Fibroblast of lung (primary cell): ENCODE measurements at regions not wholly inside any gene's neighbourhood (a gene's known extent, or its start where the extent isn't known, plus 50 kb on each side); places are given as distances from the start of the nearest gene placed in this dataset.
A peak's percentile ranks its signal among the peaks of the same experiment; 100 is the strongest.

Experiments
- DNase-seq, 2 donors: peaks; one replicate each; pipeline versions ENCODE4 v3.0.0 to v3.0.0-alpha.2; 2010; ENCODE audit warnings: low read depth in 2 of 2
- H2AFZ ChIP-seq: 2 replicates; pipeline ENCODE4 v1.5.1; 2012; ENCODE audit warnings: low read length, control low read depth, inconsistent platforms
- H3K27ac ChIP-seq: 2 replicates; pipeline ENCODE4 v1.5.1; 2011; ENCODE audit warnings: low read length, control low read depth; ENCODE audit not compliant: insufficient read depth
- H3K27me3 ChIP-seq: 2 replicates; pipeline ENCODE4 v1.5.1; 2011; ENCODE audit warnings: mild to moderate bottlenecking, low read length; ENCODE audit not compliant: control insufficient read depth, insufficient read depth
- H3K36me3 ChIP-seq: 2 replicates; pipeline ENCODE4 v1.5.1; 2011; ENCODE audit warnings: low read length; ENCODE audit not compliant: control insufficient read depth, insufficient read depth
- H3K4me1 ChIP-seq: 2 replicates; pipeline ENCODE4 v1.5.1; 2011; ENCODE audit warnings: low read length; ENCODE audit not compliant: control insufficient read depth, insufficient read depth; ENCODE audit errors: extremely low read depth
- H3K4me2 ChIP-seq: 2 replicates; pipeline ENCODE4 v1.5.1; 2011; ENCODE audit warnings: low read length, control low read depth; ENCODE audit not compliant: insufficient read depth; ENCODE audit errors: extremely low read depth
- H3K4me3 ChIP-seq, 4 experiments: fragments of 200-600 bp in 1 of 4; sonication (generic) in 1 of 4; replicated peaks in 1 of 4; 2 replicates each; pipeline ENCODE4 v1.5.1; 2011 to 2016; ENCODE audit warnings: low read length in 4 of 4, low read depth in 3 of 4, mild to moderate bottlenecking in 3 of 4, control low read depth in 2 of 4, inconsistent platforms in 1 of 4, mixed read lengths in 1 of 4; ENCODE audit not compliant: insufficient read depth in 1 of 4; ENCODE audit errors: control extremely low read depth in 1 of 4
- H3K79me2 ChIP-seq: 2 replicates; pipeline ENCODE4 v1.5.1; 2012; ENCODE audit warnings: mild to moderate bottlenecking, low read length, inconsistent platforms; ENCODE audit not compliant: control insufficient read depth, insufficient read depth
- H3K9ac ChIP-seq: 2 replicates; pipeline ENCODE4 v1.5.1; 2011; ENCODE audit warnings: mild to moderate bottlenecking, low read length, control low read depth; ENCODE audit not compliant: insufficient read depth
- H3K9me3 ChIP-seq: 2 replicates; pipeline ENCODE4 v1.5.1; 2012; ENCODE audit warnings: low read depth, low read length; ENCODE audit not compliant: control insufficient read depth, insufficient read depth
- H4K20me1 ChIP-seq: 2 replicates; pipeline ENCODE4 v1.5.1; 2011; ENCODE audit warnings: low read length; ENCODE audit not compliant: control insufficient read depth, insufficient read depth; ENCODE audit errors: extremely low read depth
- CTCF ChIP-seq, 2 donors: IDR thresholded peaks in 1 of 2; conservative IDR thresholded peaks in 1 of 2; 1 replicate in 1 of 2; 2 replicates in 1 of 2; pipeline ENCODE4 v1.5.1; 2011 to 2012; ENCODE audit warnings: low read length in 2 of 2, control low read depth in 1 of 2, inconsistent platforms in 1 of 2, low read depth in 1 of 2, mild to moderate bottlenecking in 1 of 2
- EZH2 ChIP-seq: IDR thresholded peaks from 2 replicates; pipeline ENCODE4 v1.5.1; 2012; ENCODE audit warnings: low read length, control low read depth, mild to moderate bottlenecking; ENCODE audit errors: missing control alignments

- Histone ChIP-seq H3K9ac (no peak overlapping the region), H3K79me2 (no peaks in the 10 kb centered on the region), H3K27ac (no peak overlapping the region), H3K4me3 (no peak overlapping the region), H3K4me1 (no peaks in the 10 kb centered on the region), H3K27me3 (no peaks in the 10 kb centered on the region), H3K4me2 (no peak overlapping the region), H3K9me3 (no peaks in the 10 kb centered on the region), H4K20me1 (no peaks in the 10 kb centered on the region), H3K36me3 (no peaks in the 10 kb centered on the region), H2AFZ (no peak overlapping the region)
- no peak for DNase-seq
- TF ChIP-seq EZH2 (no peak), CTCF (conservative IDR thresholded peaks at IDR 0.05 in 1 of 2, IDR thresholded peaks at IDR 0.05 in 1 of 2; ENCODE audit: low read depth in 1 of 2, low read length in 2 of 2) (no peak)
Observed at GRCh38 chr13:34747507-34747906, 194.6 kb upstream of the NBEA start.

- Histone ChIP-seq H3K27ac (no peak overlapping the region), H2AFZ (no peak overlapping the region), H3K9me3 (no peaks in the 10 kb centered on the region), H3K79me2 (no peaks in the 10 kb centered on the region), H3K9ac (no peak overlapping the region), H3K4me3 (no peak overlapping the region), H4K20me1 (no peaks in the 10 kb centered on the region), H3K36me3 (no peaks in the 10 kb centered on the region), H3K4me1 (no peaks in the 10 kb centered on the region), H3K4me2 (no peak overlapping the region), H3K27me3 (no peaks in the 10 kb centered on the region)
- no peak for TF ChIP-seq CTCF (conservative IDR thresholded peaks at IDR 0.05 in 1 of 2, IDR thresholded peaks at IDR 0.05 in 1 of 2; ENCODE audit: low read depth in 1 of 2, low read length in 2 of 2)
- peak; percentile 79 to 92 for DNase-seq
Observed at GRCh38 chr13:34748073-34748472, 194.0 kb upstream of the NBEA start.

GRCh38 chr13:34748596-34748995 lies 193.5 kb upstream of the NBEA start:
- Histone ChIP-seq H3K79me2 (no peaks in the 10 kb centered on the region), H3K4me1 (no peaks in the 10 kb centered on the region), H4K20me1 (no peaks in the 10 kb centered on the region), H3K36me3 (no peaks in the 10 kb centered on the region), H3K9ac (no peak overlapping the region), H3K4me2 (no peak overlapping the region), H3K4me3 (no peak overlapping the region), H3K9me3 (no peaks in the 10 kb centered on the region), H2AFZ (no peak overlapping the region), H3K27me3 (no peaks in the 10 kb centered on the region), H3K27ac (no peak overlapping the region)
- TF ChIP-seq CTCF (conservative IDR thresholded peaks at IDR 0.05 in 1 of 2, IDR thresholded peaks at IDR 0.05 in 1 of 2; ENCODE audit: low read depth in 1 of 2, low read length in 2 of 2) (no peak), EZH2 (no peak)
- peak in 1 of 2 donors; percentile 76 for DNase-seq
